A549 (cell line): ENCODE measurements at regions not wholly inside any gene's neighbourhood (a gene's known extent, or its start where the extent isn't known, plus 50 kb on each side); places are given as distances from the start of the nearest gene placed in this dataset.

Experiments
- ATAC-seq, 2 experiments: fragments of 200-7000 bp in 1 of 2; fragments of >200 bp in 1 of 2; cut with Nextera tagmentation in 1 of 2; cut with Tn5 transposase in 1 of 2; 3 replicates each; pipeline versions ENCODE4 v1.8.0 to v1.9.1; 2018 to 2020; ENCODE audit warnings: mild to moderate bottlenecking in 1 of 2, moderate library complexity in 1 of 2
- CTCF ChIA-PET: fragments of 300-600 bp; sonication (Branson Sonifier 250); formaldehyde crosslinking; extraction: SDS; loops from one replicate; lab custom pipeline; 2021; ENCODE audit warnings: antibody characterized with exemption, inconsistent platforms; lab: Yijun Ruan, JAX
- POLR2A ChIA-PET: fragments of 350-600 bp; formaldehyde crosslinking; extraction: SDS; loops from one replicate; lab custom pipeline; 2021; ENCODE audit warnings: antibody characterized with exemption, inconsistent platforms; lab: Yijun Ruan, JAX
- DNase-seq, 2 experiments: peaks; one replicate each; pipeline versions ENCODE4 v3.0.0 to v3.0.0-alpha.2; 2011 to 2016; ENCODE audit warnings: low read depth in 1 of 2, low spot score in 1 of 2
- FAIRE-seq: peaks from 2 replicates; lab custom pipeline; 2011; peaks lifted over from hg19 to GRCh38; lab: Jason Lieb, UNC
- H3K27ac ChIP-seq, 2 experiments: fragments of >200 bp; sonication (Bioruptor Twin); formaldehyde crosslinking; 3 replicates each; pipeline ENCODE4 v1.5.1; 2016 to 2017
- H3K4me1 ChIP-seq: fragments of >200 bp; sonication (Bioruptor Twin); formaldehyde crosslinking; 3 replicates; pipeline ENCODE4 v1.6.1; 2016
- H3K4me2 ChIP-seq: fragments of >200 bp; sonication (Bioruptor Twin); formaldehyde crosslinking; 3 replicates; pipeline ENCODE4 v1.6.1; 2016
- H3K4me3 ChIP-seq: fragments of >200 bp; sonication (Bioruptor Twin); formaldehyde crosslinking; 3 replicates; pipeline ENCODE4 v1.5.1; 2016
- H3K9me3 ChIP-seq: fragments of >200 bp; sonication (Bioruptor Twin); formaldehyde crosslinking; 3 replicates; pipeline ENCODE4 v1.6.1; 2016
- BHLHE40 ChIP-seq: IDR thresholded peaks from 2 replicates; pipeline ENCODE4 v1.6.1; 2012; ENCODE audit warnings: low read depth, low read length, inconsistent platforms
- CBX2 ChIP-seq: fragments of 200-600 bp; sonication (generic); IDR thresholded peaks from 2 replicates; pipeline ENCODE4 v1.6.1; 2016; ENCODE audit warnings: low read depth, mild to moderate bottlenecking, borderline replicate concordance
- CTCF ChIP-seq: fragments of >200 bp; sonication (Bioruptor Twin); formaldehyde crosslinking; IDR thresholded peaks from 3 replicates; pipeline ENCODE4 v1.5.1; 2016
- FOXS1 ChIP-seq: fragments of 250-450 bp; sonication (Bioruptor Pico); IDR thresholded peaks from 2 replicates; pipeline ENCODE4 v1.5.0; 2020; ENCODE audit warnings: mild to moderate bottlenecking, moderate library complexity
- GATA3 ChIP-seq: IDR thresholded peaks from 2 replicates; pipeline ENCODE4 v1.6.1; 2012; ENCODE audit warnings: borderline replicate concordance
- HDAC2 ChIP-seq: fragments of 200-600 bp; sonication (generic); IDR thresholded peaks from 2 replicates; pipeline ENCODE4 v1.6.1; 2016
- HMGXB4 ChIP-seq: fragments of 250-450 bp; sonication (Bioruptor Pico); IDR thresholded peaks from 2 replicates; pipeline ENCODE4 v1.5.0; 2021; ENCODE audit warnings: mild to moderate bottlenecking, moderate library complexity, borderline replicate concordance
- JUN ChIP-seq, 2 experiments: fragments of >200 bp; sonication (Bioruptor Twin); formaldehyde crosslinking; IDR thresholded peaks; 2 replicates in 1 of 2; 3 replicates in 1 of 2; pipeline ENCODE4 v1.6.1; 2016 to 2017
- MAFK ChIP-seq: fragments of 450-650 bp; IDR thresholded peaks from 2 replicates; pipeline ENCODE4 v1.6.1; 2014; ENCODE audit not compliant: partially characterized antibody
- MAX ChIP-seq: IDR thresholded peaks from 2 replicates; pipeline ENCODE4 v1.6.1; 2012
- NFE2L2 ChIP-seq: fragments of 150-350 bp; conservative IDR thresholded peaks from 2 replicates; pipeline ENCODE4 v1.6.1; 2014; ENCODE audit warnings: low read length
- PHF8 ChIP-seq: fragments of 200-600 bp; sonication (generic); IDR thresholded peaks from 2 replicates; pipeline ENCODE4 v1.6.1; 2016; ENCODE audit warnings: low read depth, mild to moderate bottlenecking, antibody characterized with exemption, moderate library complexity, borderline replicate concordance
- POLR2A ChIP-seq: IDR thresholded peaks from 2 replicates; pipeline ENCODE4 v1.6.1; 2012; ENCODE audit warnings: mild to moderate bottlenecking, low read length
- RARB ChIP-seq: fragments of 250-450 bp; sonication (Bioruptor Pico); IDR thresholded peaks from 2 replicates; pipeline ENCODE4 v1.8.0; 2021; ENCODE audit warnings: mild to moderate bottlenecking, moderate library complexity
- RCOR1 ChIP-seq: fragments of 150-350 bp; IDR thresholded peaks from 2 replicates; pipeline ENCODE4 v1.6.1; 2014; ENCODE audit warnings: antibody characterized with exemption, low read length, low read depth
- REST ChIP-seq: fragments of 200-600 bp; sonication (generic); IDR thresholded peaks from 2 replicates; pipeline ENCODE4 v1.6.1; 2016; ENCODE audit warnings: antibody characterized with exemption, mild to moderate bottlenecking, moderate library complexity
- RFX5 ChIP-seq: fragments of 450-650 bp; IDR thresholded peaks from 2 replicates; pipeline ENCODE4 v1.7.1; 2014; ENCODE audit warnings: antibody characterized with exemption, mild to moderate bottlenecking, moderate library complexity
- SREBF2 ChIP-seq: fragments of 450-650 bp; IDR thresholded peaks from 2 replicates; pipeline ENCODE4 v1.6.1; 2014; ENCODE audit warnings: mild to moderate bottlenecking, moderate library complexity
- TP53 ChIP-seq: fragments of 250-450 bp; sonication (Bioruptor Pico); IDR thresholded peaks from 2 replicates; pipeline ENCODE4 v1.5.0; 2021; ENCODE audit warnings: mild to moderate bottlenecking, moderate library complexity
- ZC3H11A ChIP-seq: fragments of 450-650 bp; IDR thresholded peaks from 2 replicates; pipeline ENCODE4 v1.6.1; 2014; ENCODE audit warnings: antibody characterized with exemption, mild to moderate bottlenecking
- WGBS: methylation state at CpG from one replicate; pipeline ENCODE4 v1.1.6; 2017; ENCODE audit errors: missing lambda C conversion rate; 5-methylcytosine and 5-hydroxymethylcytosine counted together
- TF ChIP-seq, protein P1 (sequence below): fragments of 250-450 bp; sonication (Bioruptor Pico); IDR thresholded peaks from 2 replicates; pipeline ENCODE4 v1.5.0; 2020; ENCODE audit warnings: low read depth, mild to moderate bottlenecking, moderate library complexity

DNA sequence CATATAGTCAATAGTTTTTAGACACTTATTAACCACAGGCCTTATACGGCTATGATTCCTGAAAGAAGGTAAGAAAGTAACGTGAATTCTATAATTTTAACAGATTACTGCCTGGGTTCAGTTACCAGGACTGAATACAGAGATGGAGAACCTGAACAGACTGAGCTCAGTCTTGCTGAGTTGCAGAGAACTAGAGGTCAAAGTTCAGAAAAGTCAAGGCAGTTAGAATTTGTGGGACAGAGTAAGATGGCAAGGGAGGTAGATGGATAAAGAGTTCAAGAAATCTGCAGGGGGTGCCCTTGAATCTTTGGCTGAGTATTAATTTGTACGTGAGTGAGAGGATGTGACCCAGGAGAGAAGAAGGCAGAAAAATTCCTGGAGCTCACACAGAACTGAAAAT, 320.1 kb upstream of the MAF start:
- FAIRE-seq (no peak), DNase-seq (no peak), ATAC-seq (no peak)
- POLR2A ChIA-PET = no interaction called here
- Histone ChIP-seq H3K9me3 (no peaks in the 10 kb centered on the region), H3K4me2 (no peak overlapping the region), H3K27ac (no peak overlapping the region), H3K4me3 (no peak overlapping the region), H3K4me1 (no peaks in the 10 kb centered on the region; the same call in 2 of the 3 replicates)
- no peak for TF ChIP-seq CBX2
- TF ChIP-seq PHF8 = no peak
- no peak for TF ChIP-seq MAX
- TF ChIP-seq REST = no peak
- TF ChIP-seq TP53 (CRISPR knock-in tag) = no peak
- no peak for TF ChIP-seq RFX5
- no peak for TF ChIP-seq NFE2L2
- no peak for TF ChIP-seq HMGXB4 (CRISPR knock-in tag)
- CTCF ChIA-PET = no interaction called here
- 75% methylated on average over 3 of the region's 3 CpGs for WGBS

DNA sequence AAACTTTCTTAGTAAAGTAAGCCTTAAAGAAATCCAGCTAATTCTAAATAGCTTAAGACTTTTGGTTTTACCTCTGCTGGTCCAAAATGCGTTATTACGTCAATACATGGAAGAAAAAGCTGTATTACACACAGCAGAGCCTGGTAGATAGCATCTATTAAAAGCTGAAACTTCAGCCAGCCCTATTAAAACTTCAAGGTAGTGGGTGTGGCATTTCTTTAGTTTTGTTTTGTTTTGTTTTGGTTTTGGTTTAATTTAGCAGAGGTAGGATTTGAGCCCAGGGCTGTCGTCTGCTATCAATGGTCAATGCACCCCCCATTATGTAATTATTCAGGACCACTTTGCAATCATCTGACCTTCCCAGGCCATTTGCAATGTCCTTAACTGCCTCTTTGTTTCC, 318.4 kb upstream of the MAF start:
- Histone ChIP-seq H3K4me3 (no peak overlapping the region), H3K4me1 (peaks cover 3% of the 10 kb centered on the region; the same call in 1 of the 3 replicates), H3K27ac (no peak overlapping the region), H3K4me2 (no peak overlapping the region), H3K9me3 (no peaks in the 10 kb centered on the region)
- ChIA-PET POLR2A (no interaction called here), CTCF (interaction anchor here (1.1 kb wide), 1 partner anchor 12 kb away, joined by 3 read pairs; no protein-coding TSS in a partner anchor)
- no peak for ATAC-seq
- DNase-seq = no peak
- FAIRE-seq = no peak
- WGBS = 84% methylated on average over 3 of the region's 3 CpGs
- TF ChIP-seq GATA3 (no peak), RFX5 (no peak), RCOR1 (no peak), ZC3H11A (no peak), POLR2A (no peak), HDAC2 (no peak), MAFK (no peak), FOXS1 (CRISPR knock-in tag) (no peak), SREBF2 (no peak), CTCF (no peak), PHF8 (no peak), RARB (CRISPR knock-in tag) (no peak), TP53 (CRISPR knock-in tag) (no peak), BHLHE40 (no peak), JUN (IDR thresholded peaks at IDR 0.05) (no peak)
- TF ChIP-seq, protein P1, sequence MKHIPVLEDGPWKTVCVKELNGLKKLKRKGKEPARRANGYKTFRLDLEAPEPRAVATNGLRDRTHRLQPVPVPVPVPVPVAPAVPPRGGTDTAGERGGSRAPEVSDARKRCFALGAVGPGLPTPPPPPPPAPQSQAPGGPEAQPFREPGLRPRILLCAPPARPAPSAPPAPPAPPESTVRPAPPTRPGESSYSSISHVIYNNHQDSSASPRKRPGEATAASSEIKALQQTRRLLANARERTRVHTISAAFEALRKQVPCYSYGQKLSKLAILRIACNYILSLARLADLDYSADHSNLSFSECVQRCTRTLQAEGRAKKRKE (CRISPR knock-in tag) = no peak
